CD4-positive, alpha-beta T cell (primary cell): ENCODE measurements at regions not wholly inside any gene's neighbourhood (a gene's known extent, or its start where the extent isn't known, plus 50 kb on each side); places are given as distances from the start of the nearest gene placed in this dataset.

Experiments
- ATAC-seq: fragments of 200-7000 bp; cut with Tn5 transposase; one replicate; pipeline ENCODE4 v1.10.0; 2022; ENCODE audit warnings: mild to moderate bottlenecking; ENCODE audit not compliant: poor library complexity
- CTCF ChIA-PET: fragments of 350-600 bp; sonication (Branson Sonifier 250); formaldehyde crosslinking; loops from one replicate; lab custom pipeline; 2021; ENCODE audit warnings: antibody characterized with exemption, inconsistent platforms; lab: Charles Lee
- POLR2A ChIA-PET: fragments of 350-600 bp; sonication (Branson Sonifier 250); formaldehyde crosslinking; loops from one replicate; lab custom pipeline; 2021; ENCODE audit warnings: antibody characterized with exemption, inconsistent platforms; lab: Charles Lee
- DNase-seq, 14 experiments: peaks; one replicate each; pipeline ENCODE4 v3.0.0-alpha.2; 2013 to 2020; ENCODE audit warnings: mixed read lengths in 2 of 14
- H3K27ac ChIP-seq, 2 donors: one replicate each; pipeline versions ENCODE4 v1.5.1 to v1.7.0; 2013; ENCODE audit warnings: low read length in 2 of 2, low read depth in 1 of 2, mild to moderate bottlenecking in 1 of 2
- H3K27me3 ChIP-seq, 2 experiments: 1 replicate in 1 of 2; 2 replicates in 1 of 2; pipeline versions ENCODE4 v1.6.1 to v1.7.0; 2013; ENCODE audit warnings: low read length in 2 of 2, control low read depth in 1 of 2, mild to moderate bottlenecking in 1 of 2, moderate library complexity in 1 of 2; ENCODE audit not compliant: insufficient read depth in 2 of 2, control insufficient read depth in 1 of 2
- H3K36me3 ChIP-seq: one replicate; pipeline ENCODE4 v1.6.1; 2013; ENCODE audit warnings: low read length, control low read depth; ENCODE audit not compliant: insufficient read depth
- H3K4me1 ChIP-seq: one replicate; pipeline ENCODE4 v1.6.1; 2013; ENCODE audit warnings: low read length, control low read depth; ENCODE audit not compliant: insufficient read depth
- H3K4me3 ChIP-seq: one replicate; pipeline ENCODE4 v1.5.1; 2013; ENCODE audit warnings: mild to moderate bottlenecking, low read length, moderate library complexity
- H3K9me3 ChIP-seq, 2 experiments: 1 replicate in 1 of 2; 2 replicates in 1 of 2; pipeline versions ENCODE4 v1.6.1 to v1.7.0; 2013; ENCODE audit warnings: low read length in 2 of 2, mild to moderate bottlenecking in 2 of 2, control low read depth in 1 of 2, moderate library complexity in 1 of 2; ENCODE audit not compliant: control insufficient read depth in 1 of 2, insufficient read depth in 1 of 2
- H3K27ac Mint-ChIP-seq: one replicate; pipeline ENCODE4 v1.8.0; 2020; ENCODE audit warnings: mixed read lengths
- H3K27me3 Mint-ChIP-seq: one replicate; pipeline ENCODE4 v1.8.0; 2021; ENCODE audit warnings: mixed read lengths
- H3K36me3 Mint-ChIP-seq: one replicate; pipeline ENCODE4 v1.8.0; 2021; ENCODE audit warnings: low read depth, mixed read lengths
- H3K4me1 Mint-ChIP-seq: one replicate; pipeline ENCODE4 v1.8.0; 2021; ENCODE audit warnings: low read depth, mixed read lengths
- H3K4me3 Mint-ChIP-seq: one replicate; pipeline ENCODE4 v1.8.0; 2020; ENCODE audit warnings: mild to moderate bottlenecking, mixed read lengths
- H3K9me3 Mint-ChIP-seq: one replicate; pipeline ENCODE4 v1.8.0; 2020; ENCODE audit warnings: mixed read lengths
- intact Hi-C, 2 experiments: fragments of 100-400 bp; cut with DNase I in 1 of 2; cut with micrococcal nuclease in 1 of 2; formaldehyde crosslinking; loops; one replicate each; pipeline versions ENCODE4 v1.15.1 to v1.9.0; 2023 to 2025; cut with DNase I, micrococcal nuclease
- TF ChIP-seq, protein P1 (sequence below): fragments of 200-600 bp; IDR thresholded peaks from one replicate; pipeline ENCODE4 v1.8.0; 2022; ENCODE audit warnings: antibody characterized with exemption, mild to moderate bottlenecking

DNA sequence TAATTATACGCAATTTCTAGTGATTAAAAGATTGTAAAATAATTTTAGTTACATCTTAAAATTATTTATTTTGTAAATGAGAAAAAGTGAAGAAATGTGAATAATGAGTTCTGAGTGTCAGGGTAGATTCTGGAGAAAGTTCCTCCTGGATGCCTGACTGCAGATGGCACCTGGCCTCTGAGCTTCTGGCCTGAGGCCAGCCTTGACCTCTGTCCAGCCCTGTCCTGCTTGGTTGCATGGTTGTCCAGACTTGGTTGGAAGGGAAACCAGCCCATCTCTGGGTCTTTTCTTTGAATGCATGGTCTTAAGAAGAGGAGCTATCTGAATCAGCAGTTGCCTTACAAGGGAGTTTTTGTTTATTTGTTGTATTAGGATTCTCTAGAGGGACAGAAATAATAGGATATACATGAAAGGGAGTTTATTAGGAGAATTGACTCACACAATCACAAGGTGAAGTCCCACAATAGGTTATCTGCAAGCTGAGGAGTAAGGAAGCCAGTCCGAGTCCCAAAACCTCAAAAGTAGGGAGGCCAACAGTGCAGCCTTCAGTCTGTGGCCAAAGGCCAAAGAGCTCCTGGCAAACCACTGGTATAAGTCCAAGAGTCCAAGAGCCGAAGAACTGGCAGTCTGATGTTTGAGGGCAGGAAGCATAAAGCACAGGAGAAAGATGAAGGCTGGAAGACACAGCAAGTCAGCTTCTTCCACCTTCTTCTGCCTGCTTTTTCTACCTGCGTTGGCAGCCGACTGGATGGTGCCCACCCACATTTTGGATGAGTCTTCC is 385.8 kb downstream of the ZNF536 start:
- Mint-ChIP-seq H3K27me3 (no peaks in the 10 kb centered on the region), H3K9me3 (no peaks in the 10 kb centered on the region), H3K27ac (no peak overlapping the region), H3K36me3 (no peaks in the 10 kb centered on the region), H3K4me1 (no peaks in the 10 kb centered on the region), H3K4me3 (no peak overlapping the region)
- Histone ChIP-seq H3K36me3 (no peaks in the 10 kb centered on the region), H3K4me3 (no peak overlapping the region), H3K4me1 (no peaks in the 10 kb centered on the region), H3K9me3 (peaks cover 0 to 4% of the 10 kb centered on the region in 2 experiments), H3K27me3 (no peaks in the 10 kb centered on the region), H3K27ac (no peak overlapping the region)
- DNase-seq (no peak), ATAC-seq (no peak)
- intact Hi-C loops: no loop called here
- ChIA-PET CTCF (no interaction called here), POLR2A (no interaction called here)
- TF ChIP-seq, protein P1, sequence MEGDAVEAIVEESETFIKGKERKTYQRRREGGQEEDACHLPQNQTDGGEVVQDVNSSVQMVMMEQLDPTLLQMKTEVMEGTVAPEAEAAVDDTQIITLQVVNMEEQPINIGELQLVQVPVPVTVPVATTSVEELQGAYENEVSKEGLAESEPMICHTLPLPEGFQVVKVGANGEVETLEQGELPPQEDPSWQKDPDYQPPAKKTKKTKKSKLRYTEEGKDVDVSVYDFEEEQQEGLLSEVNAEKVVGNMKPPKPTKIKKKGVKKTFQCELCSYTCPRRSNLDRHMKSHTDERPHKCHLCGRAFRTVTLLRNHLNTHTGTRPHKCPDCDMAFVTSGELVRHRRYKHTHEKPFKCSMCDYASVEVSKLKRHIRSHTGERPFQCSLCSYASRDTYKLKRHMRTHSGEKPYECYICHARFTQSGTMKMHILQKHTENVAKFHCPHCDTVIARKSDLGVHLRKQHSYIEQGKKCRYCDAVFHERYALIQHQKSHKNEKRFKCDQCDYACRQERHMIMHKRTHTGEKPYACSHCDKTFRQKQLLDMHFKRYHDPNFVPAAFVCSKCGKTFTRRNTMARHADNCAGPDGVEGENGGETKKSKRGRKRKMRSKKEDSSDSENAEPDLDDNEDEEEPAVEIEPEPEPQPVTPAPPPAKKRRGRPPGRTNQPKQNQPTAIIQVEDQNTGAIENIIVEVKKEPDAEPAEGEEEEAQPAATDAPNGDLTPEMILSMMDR: no peak

- H3K9me3 ChIP-seq: peaks cover 0 to 4% of the 10 kb centered on the region in 2 experiments
- no peak overlapping the region for H3K4me3 ChIP-seq
- H3K9me3 Mint-ChIP-seq: no peaks in the 10 kb centered on the region
- H3K27ac ChIP-seq: no peak overlapping the region
- no peaks in the 10 kb centered on the region for H3K36me3 Mint-ChIP-seq
- no peak for ATAC-seq
- no peak for DNase-seq
- no peak overlapping the region for H3K4me3 Mint-ChIP-seq
- H3K4me1 Mint-ChIP-seq: no peaks in the 10 kb centered on the region
- TF ChIP-seq, protein P1: no peak
- CTCF ChIA-PET: no interaction called here
- no peaks in the 10 kb centered on the region for H3K36me3 ChIP-seq
- H3K27ac Mint-ChIP-seq: no peak overlapping the region
- H3K27me3 Mint-ChIP-seq: no peaks in the 10 kb centered on the region
- H3K4me1 ChIP-seq: no peaks in the 10 kb centered on the region
- intact Hi-C loops: no loop called here
- POLR2A ChIA-PET: no interaction called here
- H3K27me3 ChIP-seq: no peaks in the 10 kb centered on the region
These were observed 385.1 kb downstream of the ZNF536 start for GRCh38 chr19:30757104-30757836.

GRCh38 chr19:30755581-30755980 is 383.4 kb downstream of the ZNF536 start:
- intact Hi-C loops: no loop called here

More at GRCh38 chr19:30755581-30755980, 383.4 kb downstream of the ZNF536 start:
- Histone ChIP-seq H3K4me3 (no peak overlapping the region), H3K27ac (no peak overlapping the region), H3K9me3 (peaks cover 0 to 4% of the 10 kb centered on the region in 2 experiments), H3K4me1 (no peaks in the 10 kb centered on the region), H3K27me3 (no peaks in the 10 kb centered on the region), H3K36me3 (no peaks in the 10 kb centered on the region)
- Mint-ChIP-seq H3K4me3 (no peak overlapping the region), H3K27me3 (peaks cover 4% of the 10 kb centered on the region), H3K4me1 (no peaks in the 10 kb centered on the region), H3K36me3 (no peaks in the 10 kb centered on the region), H3K27ac (no peak overlapping the region), H3K9me3 (peaks cover 3% of the 10 kb centered on the region)
- TF ChIP-seq, protein P1: no peak
- ChIA-PET POLR2A (no interaction called here), CTCF (no interaction called here)
- DNase-seq (no peak), ATAC-seq (no peak)
